Right ventricle myocardium inferior (tissue), 1 donor: ENCODE measurements at regions not wholly inside any gene's neighbourhood (a gene's known extent, or its start where the extent isn't known, plus 50 kb on each side); places are given as distances from the start of the nearest gene placed in this dataset.

Source experiments
- ATAC-seq: fragments of 200-7000 bp; cut with Tn5 transposase; one replicate; pipeline ENCODE4 v1.9.1; 2020; ENCODE audit warnings: mild to moderate bottlenecking, moderate library complexity
- DNase-seq: peaks from one replicate; pipeline ENCODE4 v3.0.0; 2021; ENCODE audit errors: missing footprints
- intact Hi-C: fragments of 100-400 bp; cut with DNase I; formaldehyde crosslinking; loops from one replicate; pipeline ENCODE4 v1.11.0; 2022
- donor health status: DM: no; HTN: yes; CAD: no; lungs with severe emphysema.

DNA sequence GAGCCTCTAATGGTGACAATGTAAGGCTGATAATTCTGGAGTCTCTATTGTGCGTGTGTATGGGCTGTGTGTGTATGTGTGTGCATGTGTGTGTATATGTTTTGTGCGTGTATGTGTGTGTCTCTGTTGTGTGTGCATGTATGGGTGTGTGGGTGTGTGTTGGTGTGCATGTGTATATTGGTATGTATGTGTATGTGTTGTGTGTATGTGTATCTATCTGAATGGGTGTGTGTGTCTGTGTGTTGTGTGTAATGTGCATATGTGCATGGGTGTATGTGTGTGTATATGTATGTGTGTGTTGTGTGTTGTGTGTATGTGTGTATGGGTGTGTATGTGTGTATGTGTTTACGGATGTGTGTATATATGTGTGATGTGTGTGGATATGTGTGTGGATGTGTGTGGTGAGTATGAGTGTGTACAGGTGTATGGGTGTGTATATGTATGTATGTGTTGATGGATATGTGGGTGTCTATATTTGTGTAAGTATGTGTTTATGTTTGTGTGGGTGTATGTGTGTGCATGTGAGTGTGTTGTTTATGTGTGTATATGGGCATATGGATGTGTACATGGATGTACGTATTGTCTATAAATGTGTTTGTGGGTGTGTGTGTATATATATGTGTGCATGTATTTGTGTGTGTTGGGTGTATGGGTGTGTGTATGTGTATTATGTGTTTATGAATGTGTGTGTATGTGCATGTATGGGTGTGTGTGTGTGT is 366.7 kb downstream of the UQCRFS1 start:
- no peak for DNase-seq
- no peak for ATAC-seq
- intact Hi-C loops: no loop called here

DNA sequence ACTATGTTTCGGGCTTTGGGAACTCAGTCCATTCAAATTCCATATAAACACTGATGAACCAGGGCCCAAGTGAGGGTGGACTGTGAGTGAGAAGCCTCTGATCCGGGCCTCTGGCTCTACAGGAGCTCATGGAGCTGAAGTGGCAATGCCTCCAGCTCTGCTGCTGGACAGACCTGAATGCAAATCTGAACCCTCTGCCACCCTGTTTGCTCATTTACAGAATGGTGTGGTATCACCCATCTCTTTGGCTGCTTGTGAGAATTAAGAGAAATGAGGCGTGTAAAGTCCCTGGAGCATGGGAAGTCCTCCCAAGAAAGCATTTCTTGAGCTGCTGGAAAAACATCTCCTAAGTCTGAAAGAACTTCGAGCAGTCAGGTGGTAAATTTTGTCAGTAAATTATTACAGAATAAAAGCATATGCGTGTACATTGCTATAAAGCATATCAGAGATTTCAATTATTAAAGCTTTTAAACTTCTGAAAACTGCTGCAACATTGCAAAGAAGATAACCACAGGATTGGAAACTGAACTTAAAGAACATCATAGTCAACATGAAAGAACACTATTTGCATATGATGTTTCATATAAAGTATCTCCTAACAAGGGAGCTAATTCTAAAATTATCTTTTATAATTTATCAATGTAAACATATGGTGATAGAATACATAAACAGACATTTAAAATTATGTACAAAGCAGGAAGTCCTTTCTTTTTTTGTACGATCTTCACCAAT is 369.0 kb downstream of the UQCRFS1 start:
- no peak for ATAC-seq
- intact Hi-C loops: no loop called here
- DNase-seq: no peak

DNA sequence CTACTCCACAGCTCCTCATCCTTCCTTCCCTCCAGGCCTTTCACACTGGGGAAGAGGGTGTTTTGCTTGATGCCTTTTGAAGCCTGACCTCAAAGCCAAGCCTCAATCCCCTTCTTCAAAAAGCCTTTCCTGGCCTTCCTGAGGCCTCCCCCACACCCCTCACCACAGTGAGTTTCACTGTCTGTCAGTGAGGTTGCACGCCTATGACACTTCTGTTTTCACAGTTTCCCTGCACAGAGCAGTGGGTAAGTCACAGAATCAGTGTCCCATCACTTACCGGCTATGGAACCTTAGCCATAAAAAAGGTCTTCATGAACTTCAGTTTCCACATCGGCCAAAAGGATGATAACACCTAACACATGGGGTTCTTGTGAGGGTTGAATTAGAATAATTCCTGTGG is 371.4 kb downstream of the UQCRFS1 start:
- ATAC-seq: no peak
- no peak for DNase-seq
- intact Hi-C loops: no loop called here

DNA sequence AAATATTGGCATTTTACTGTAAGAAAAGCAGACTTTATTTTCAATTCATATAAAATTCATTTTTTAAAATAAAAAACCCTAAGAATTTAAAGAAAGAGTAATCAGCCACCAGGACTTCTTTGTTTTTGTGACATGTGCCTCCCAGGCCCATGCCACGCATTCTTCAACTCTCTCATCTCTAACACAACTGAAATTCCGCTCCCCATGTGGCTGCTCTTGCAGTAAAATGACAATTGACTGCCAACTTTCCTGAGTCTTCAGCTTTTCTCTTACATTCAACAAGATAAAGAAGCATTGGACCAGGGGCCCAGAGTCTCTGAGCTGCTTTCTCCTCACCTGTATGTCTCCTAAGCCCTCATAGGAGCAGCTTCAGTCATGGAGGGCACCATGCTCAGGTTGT is 372.1 kb downstream of the UQCRFS1 start:
- no peak for ATAC-seq
- intact Hi-C loops: no loop called here

DNA sequence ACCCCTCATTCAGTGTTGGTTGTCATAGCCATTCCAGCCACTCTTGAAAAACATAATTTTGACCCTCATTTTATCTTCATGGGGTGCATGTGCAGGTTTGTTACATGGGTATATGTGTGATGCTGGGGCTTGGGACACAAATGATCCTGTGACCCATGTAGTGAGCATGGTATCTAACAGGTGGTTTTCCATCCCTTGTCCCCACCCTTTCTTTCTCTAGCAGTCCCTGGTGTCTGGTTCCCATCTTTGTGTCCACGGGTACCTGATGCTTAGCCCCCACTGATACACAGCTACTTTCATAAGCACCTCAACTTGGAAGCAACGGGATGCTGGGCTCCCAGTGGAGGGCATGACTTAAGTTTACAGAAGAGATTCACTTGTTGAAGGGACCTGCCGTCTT is 373.5 kb downstream of the UQCRFS1 start:
- DNase-seq (no peak), ATAC-seq (no peak)
- intact Hi-C loops: no loop called here

More for the DNA sequence above, 372.1 kb downstream of the UQCRFS1 start:
- DNase-seq: no peak

DNA sequence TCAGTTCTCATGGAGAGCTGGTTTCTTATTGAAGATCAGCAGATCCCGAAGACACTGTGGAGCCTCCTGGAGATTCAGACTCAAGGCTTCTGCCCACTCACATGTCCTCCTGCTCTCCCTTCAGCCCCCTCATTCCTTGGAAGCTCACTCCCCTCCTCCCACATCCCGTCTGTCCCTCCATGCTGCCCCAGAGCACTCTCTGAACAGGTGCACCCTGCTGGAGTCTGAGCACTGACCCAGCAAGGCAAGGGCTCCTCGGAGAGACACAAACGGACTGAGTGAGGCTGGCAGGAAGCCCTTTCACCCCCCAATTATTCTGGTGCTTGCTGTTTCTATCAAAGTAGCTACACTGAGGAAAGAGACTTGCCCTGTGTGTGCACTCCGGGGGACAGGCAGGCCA is 374.0 kb downstream of the UQCRFS1 start:
- DNase-seq (no peak), ATAC-seq (no peak)
- intact Hi-C loops: no loop called here

DNA sequence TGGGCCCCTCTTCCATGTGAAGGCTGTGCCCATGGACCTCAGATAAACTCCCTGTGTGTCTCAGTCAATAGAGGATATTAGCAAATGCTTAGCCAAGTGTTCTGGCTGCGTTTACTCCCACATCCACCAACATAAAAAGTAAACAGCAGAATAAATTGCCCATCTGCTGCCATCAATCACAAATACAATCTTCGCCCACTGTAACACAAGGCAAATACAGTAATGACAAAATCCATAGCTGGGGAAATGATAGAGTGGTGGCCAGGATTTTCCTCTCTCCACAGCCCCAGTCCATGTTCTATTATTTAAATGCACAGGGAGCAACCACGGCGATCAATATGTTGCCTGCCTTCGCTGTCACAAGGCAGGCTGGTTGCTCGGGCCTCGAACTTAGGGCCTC is 376.5 kb downstream of the UQCRFS1 start:
- ATAC-seq: no peak
- no peak for DNase-seq
- intact Hi-C loops: no loop called here

DNA sequence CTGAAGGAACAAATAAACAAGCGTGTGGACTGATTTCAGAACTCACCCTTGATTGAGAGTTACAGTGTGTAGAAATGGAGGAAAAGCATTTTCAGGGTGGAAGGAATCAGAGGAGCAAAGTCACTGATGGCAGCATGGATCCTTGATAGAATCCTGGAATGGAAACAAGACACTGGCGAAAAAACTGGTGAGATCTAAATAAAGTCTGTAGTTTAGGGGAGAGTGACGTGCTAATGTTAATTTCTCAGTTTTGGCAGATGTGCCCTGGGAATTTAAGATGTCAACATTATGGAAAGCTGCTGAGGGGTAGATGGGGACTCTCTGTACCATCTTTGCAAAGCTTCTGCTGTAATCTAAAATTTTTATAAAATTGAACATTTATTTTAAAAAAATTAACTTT is 378.0 kb downstream of the UQCRFS1 start:
- ATAC-seq (no peak), DNase-seq (no peak)
- intact Hi-C loops: no loop called here

DNA sequence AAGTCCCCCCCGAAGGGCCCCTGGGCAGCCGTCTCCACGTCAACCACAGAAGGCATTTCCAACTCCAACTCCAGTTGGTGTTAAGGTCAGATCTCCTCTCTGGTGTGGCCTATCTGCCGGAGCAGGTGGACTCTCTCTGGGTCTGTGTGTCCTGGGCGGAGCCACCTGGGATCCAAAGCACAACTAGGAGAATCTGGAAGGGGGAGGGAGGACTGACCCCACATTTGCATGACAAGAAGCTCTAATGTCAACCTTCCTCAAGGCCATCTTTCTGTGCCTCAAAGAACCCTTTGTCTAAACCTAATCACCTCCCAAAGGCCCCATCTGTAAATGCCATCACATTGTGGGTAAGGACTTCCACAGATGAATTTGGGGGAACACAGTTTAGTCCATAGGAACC is 381.5 kb downstream of the UQCRFS1 start:
- ATAC-seq (no peak), DNase-seq (no peak)
- intact Hi-C loops: no loop called here

DNA sequence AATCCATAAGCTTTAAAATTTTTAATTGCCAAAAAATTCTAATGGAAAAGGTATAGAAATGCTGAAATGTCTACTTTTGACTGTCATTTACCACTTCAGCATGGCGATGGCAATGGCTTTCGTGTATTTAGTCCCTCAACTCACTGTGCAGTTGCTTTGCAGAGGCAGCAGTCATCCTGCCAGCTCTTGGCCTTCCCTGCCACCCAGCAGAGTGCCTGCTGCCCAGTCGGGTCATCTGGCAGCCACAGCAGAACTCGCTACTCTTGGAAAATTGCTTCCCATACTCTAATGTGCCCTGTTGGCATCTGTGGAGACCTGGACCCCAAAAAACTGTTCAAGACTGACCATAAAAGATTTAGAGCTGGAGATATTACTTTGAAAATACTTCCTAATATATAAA is 383.2 kb downstream of the UQCRFS1 start:
- DNase-seq (no peak), ATAC-seq (peak; percentile 62)
- intact Hi-C loops: no loop called here

DNA sequence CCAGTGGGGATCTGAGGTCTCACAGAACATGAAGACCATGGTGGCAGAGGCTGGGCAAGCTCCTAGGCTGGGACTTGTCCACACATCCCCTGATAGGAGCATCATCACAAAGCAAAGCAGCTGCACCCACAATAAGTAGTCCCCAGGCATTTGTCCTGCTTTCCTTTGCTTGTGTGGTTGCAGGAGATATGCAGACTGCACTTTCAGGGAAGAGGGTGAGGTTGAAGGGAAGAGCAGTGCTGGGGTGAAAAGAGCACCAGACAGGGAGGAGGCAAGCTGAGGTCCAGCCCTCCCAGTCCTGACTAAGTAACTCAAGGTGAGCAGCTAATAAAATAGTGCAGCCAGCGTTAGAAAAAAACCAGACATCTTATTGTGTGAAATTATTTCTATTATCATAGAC is 383.6 kb downstream of the UQCRFS1 start:
- DNase-seq (no peak), ATAC-seq (no peak)
- intact Hi-C loops: no loop called here

DNA sequence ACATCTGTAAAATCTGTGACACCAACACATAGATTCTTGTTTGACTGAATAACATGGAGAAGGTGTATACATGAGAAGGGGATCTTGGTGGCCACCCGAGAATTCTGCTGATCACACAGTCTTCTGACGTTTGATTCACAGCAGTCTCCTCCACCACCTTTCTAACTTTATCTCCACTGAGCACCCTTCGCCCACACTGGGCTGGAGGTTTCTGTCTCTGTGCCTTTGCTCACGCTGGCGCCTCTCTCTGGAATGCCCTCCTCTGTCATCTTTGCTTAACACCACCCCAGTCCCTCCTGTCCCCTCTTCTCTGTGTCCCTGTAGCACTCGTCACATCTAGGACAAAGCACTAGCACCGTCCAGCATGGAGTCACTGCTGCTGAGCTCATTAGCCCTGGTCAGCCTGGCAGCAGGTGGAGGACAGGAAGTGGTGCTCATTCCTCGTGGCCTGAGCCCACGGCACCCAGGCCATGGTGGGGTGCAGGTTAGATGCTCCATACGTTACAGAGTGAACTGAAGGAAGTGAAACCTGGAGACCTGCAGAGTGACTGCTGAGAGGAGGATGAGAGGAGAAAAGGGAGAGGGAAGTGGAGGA is 384.6 kb downstream of the UQCRFS1 start:
- intact Hi-C loops: no loop called here
- DNase-seq (no peak), ATAC-seq (no peak)

DNA sequence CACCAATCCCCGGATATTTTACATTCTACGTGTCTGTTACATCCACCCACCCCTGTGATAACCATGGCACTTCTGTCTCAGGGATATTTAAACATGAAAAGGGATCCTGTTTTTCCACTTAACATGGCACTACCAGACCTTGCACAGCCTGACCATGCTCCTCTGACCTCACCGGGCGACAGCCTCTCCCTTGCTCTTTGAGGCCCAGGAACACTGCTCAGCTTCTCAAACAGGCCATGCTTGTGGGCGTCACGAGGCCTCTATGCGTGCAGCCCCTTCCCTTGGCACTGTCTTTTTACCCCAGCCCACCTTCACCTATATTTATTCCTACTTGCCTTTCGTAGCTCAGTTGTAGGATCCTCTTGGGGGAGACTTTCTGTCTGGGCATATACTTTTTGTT is 385.6 kb downstream of the UQCRFS1 start:
- intact Hi-C loops: no loop called here
- DNase-seq (no peak), ATAC-seq (no peak)

DNA sequence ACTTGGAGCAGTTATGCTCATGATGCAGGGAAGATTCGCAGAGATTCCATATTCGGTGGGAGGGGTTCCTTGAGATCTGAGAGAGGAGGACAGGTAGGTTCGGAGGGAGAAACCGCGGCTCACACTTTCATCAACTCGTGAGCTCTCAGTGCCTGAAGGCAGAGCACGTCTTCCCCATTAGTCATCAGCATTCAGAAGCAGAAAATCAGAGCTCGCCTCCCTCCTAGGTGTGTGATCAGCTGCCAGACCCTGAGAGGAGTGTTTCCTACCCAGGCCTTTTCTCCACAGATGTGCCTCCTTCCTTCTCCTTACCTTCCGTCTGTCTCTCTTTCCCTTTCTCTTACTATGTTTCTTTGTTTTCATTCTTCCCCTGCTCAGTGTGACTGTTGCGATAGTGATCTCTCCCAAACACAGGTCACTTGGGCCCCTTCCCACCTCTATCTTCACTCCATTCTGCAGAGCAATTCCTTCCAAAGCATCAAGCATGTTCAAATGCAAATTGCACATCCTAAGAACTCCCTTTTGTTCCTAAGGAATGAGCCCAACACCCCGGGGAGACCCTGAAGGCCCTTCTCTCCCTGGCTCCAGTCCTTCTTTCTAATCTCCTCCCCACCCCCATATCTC is 389.5 kb downstream of the UQCRFS1 start:
- intact Hi-C loops: no loop called here
- no peak for ATAC-seq
- DNase-seq: no peak

DNA sequence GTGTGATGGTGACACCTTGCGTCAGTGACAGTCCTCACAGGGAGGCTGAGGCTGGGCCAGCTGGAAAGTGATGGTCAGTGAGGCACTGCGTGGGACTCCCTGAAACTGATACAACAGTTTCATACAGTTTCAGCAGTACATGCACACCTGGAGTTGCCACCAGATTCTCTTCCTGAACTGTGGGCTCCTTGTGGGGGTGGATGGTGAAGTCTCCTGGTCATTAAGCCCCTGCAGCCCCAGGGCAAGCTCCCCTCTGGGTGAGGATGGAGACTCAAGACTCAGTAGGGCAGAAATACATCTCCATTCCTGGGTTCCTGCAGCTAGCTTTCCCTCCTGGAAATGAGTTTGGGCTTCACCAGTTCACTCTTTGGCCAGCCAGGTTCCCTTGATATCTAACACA is 392.7 kb downstream of the UQCRFS1 start:
- intact Hi-C loops: no loop called here

DNA sequence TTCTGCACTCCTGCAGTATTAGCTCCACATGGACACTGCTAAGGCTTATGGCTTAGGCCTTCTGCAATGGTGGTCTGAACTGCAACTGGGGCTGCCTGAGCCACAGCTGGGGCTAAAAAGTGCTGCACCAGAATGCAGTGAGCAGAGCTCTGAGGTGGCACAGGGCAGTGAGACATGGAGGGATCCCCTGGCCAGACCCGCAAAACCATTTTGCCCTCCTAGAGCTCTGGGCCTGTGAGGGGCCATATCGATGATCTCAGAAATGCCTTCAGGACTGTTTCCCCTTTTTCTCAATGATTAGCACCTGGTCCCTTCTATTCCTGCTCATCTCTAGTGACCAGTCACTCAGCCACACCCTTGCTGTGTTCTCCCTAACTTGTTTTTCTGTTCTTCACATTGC is 397.7 kb downstream of the UQCRFS1 start:
- intact Hi-C loops: no loop called here

More for the DNA sequence above, 392.7 kb downstream of the UQCRFS1 start:
- DNase-seq: no peak
- no peak for ATAC-seq

DNA sequence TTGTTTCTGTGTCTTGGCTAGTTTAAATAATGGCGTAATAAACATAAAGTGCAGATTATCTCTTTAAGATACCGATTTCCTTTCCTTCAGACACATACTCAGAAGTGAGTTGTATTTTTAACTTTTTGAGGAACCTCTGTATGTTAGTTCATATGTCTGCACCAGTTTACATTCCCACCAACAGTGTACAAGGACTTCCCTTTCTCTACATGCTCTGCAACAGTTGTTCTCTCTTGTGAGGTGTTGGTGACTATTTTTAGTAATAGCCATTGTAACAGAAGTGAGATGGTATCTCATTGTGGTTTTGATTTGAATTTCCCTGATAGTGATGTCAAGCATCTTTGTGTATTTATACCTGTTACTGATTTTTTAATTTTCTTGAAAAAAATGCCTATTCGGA is 418.6 kb downstream of the UQCRFS1 start:
- no peak for DNase-seq
- ATAC-seq: no peak
- intact Hi-C loops: loop anchor here (5.0 kb wide), 2 partner anchors 68 to 88 kb away; no protein-coding TSS in a partner anchor

More for the DNA sequence above, 397.7 kb downstream of the UQCRFS1 start:
- no peak for ATAC-seq
- DNase-seq: no peak

DNA sequence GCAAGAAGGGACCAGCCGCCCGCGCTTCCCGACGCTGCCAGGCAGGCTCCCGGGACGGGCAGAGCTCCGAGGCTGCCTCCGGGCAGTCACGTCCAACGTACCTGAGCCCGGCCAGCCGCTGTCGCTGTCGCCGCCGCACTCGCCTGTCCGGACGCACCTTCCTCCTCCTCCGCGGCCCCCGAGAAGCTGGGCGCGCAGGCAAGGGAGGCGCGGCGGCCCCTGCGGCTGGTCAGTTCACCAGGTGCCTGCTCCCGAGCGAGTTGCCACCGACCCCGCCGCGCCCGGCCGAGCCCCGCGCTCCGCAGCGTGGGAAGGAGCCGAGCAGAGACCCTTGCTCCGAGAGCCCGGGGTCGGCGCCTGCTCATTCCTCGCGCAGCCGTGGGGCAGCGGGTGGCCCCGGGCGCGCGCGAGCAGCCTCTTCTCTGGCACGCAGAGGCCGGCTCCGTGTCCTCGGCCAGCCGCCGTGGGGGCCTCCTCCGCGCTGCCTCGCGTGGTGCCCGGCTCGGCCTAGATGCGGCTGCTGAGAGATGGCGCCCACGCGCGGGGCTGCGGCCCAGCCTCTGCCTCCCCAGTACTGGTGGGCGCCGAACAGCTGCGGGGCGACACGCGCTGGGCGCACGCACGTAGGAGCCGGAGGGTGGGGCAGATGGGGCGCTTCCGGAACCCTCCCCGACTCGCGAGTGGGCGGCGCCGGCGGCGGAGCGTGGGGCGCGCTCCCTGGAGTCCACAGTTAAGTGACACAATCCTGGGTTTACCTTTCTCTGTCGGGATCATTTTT is 419.4 kb downstream of the UQCRFS1 start:
- DNase-seq (no peak), ATAC-seq (peak; percentile 89)
- intact Hi-C loops: loop anchor here (5.0 kb wide), 2 partner anchors 69 to 89 kb away; no protein-coding TSS in a partner anchor

DNA sequence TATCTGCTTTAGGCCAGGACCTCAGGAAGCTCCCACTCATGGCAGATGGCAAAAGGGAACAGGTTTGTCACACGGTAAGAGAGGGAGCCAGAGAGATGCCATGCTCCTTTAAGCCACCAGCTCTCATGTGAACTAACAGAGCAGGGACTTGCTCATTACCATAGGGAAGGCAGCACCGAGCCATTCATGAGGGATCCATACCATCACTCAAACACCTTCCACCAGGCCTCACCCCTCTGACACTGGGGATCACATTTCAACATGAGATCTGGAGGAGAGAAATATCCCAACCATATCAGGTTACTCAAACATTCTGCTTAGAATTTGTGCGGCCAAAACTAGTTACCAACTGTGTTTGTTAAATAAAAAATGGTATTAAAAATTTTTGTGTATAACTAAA is 427.0 kb downstream of the UQCRFS1 start:
- no peak for ATAC-seq
- no peak for DNase-seq
- intact Hi-C loops: no loop called here
